ENCODE measurements at regions not wholly inside any gene's neighbourhood (a gene's known extent, or its start where the extent isn't known, plus 50 kb on each side); places are given as distances from the start of the nearest gene placed in this dataset.

DNA sequence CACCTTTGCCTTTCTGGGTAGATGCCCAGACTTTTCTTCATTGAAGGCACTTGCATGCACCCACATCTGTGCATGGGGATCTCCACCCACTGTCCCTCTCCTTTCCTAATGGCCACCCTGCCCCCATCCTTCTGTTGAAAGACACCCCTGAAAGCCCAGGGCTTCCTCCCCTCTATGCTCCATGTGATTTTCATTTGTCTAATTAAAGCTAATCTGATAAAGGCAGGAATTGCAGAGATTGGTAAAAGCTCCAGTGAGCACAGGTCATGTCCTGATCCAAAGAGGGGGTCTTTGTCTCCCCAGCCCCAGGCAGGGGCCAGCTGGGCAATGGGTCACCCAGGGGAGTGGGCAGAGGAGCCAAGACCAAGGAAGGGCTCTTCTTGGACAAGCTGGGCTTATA, 107.6 kb upstream of the CD82 start:
- TF ChIP-seq YY1 (IDR thresholded peaks at IDR 0.05; ENCODE audit: insufficient read depth, insufficient read length) (no peak), ZNF274 (IDR thresholded peaks at IDR 0.05; ENCODE audit: low read depth, low read length) (no peak)

Data from NT2/D1 (cell line).